Erythroblast (primary cell): ENCODE measurements at regions not wholly inside any gene's neighbourhood (a gene's known extent, or its start where the extent isn't known, plus 50 kb on each side); places are given as distances from the start of the nearest gene placed in this dataset.
"Not testable (repeated sequence)": the region's sequence is repeated elsewhere in the genome, so short reads cannot be mapped to it uniquely, and the experiment has no call there.

Source experiments
- GATA1 ChIP-seq: IDR thresholded peaks from 2 replicates; pipeline ENCODE4 v1.6.1; 2011; ENCODE audit warnings: low read depth, mild to moderate bottlenecking, control low read depth, low read length, moderate library complexity
- POLR2A ChIP-seq: IDR thresholded peaks from 2 replicates; pipeline ENCODE4 v1.6.1; 2011; ENCODE audit warnings: mild to moderate bottlenecking, low read length

DNA sequence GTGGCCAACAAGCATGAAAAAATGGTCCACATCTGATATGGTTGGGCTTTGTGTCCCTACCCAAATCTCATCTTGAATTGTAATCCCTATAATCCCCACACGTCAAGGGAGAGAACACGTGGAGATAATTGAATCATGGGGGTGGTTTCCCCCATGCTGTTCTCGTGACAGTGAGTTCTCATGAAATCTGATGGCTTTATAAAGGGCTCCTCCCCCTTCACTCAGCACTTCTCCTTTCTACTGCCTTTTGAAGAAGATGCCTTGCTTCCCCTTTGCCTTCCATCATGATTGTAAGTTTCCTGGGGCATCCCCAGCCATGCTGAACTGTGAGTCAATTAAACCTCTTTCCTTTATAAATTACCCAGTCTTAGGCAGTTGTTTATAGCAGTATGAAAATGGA lies 304.6 kb downstream of the RPAP3 start:
- not testable (repeated sequence) for TF ChIP-seq POLR2A, GATA1
